SU-DHL-6 (cell line): ENCODE measurements at regions not wholly inside any gene's neighbourhood (a gene's known extent, or its start where the extent isn't known, plus 50 kb on each side); places are given as distances from the start of the nearest gene placed in this dataset.

ENCODE experiments used
- H2AFZ ChIP-seq: fragments of 200-600 bp; sonication (generic); 2 replicates; pipeline ENCODE4 v1.6.1; 2014; ENCODE audit warnings: low read depth, mild to moderate bottlenecking, moderate library complexity, mixed read lengths, antibody characterized with exemption, low read length; ENCODE audit not compliant: severe bottlenecking
- H3F3A ChIP-seq: fragments of 200-600 bp; shearing (Covaris generic); 2 replicates; pipeline ENCODE4 v1.6.0; 2016; ENCODE audit warnings: antibody characterized with exemption, mild to moderate bottlenecking; ENCODE audit not compliant: insufficient read depth
- H3K27ac ChIP-seq: fragments of 200-600 bp; sonication (generic); 2 replicates; pipeline ENCODE4 v1.5.1; 2016; ENCODE audit warnings: low read depth, mild to moderate bottlenecking, low read length, moderate library complexity, mixed read lengths
- H3K27me3 ChIP-seq: fragments of 200-600 bp; sonication (generic), shearing (Covaris generic); 2 replicates; pipeline ENCODE4 v1.6.0; 2014; ENCODE audit warnings: mild to moderate bottlenecking, low read length
- H3K36me3 ChIP-seq: fragments of 200-600 bp; sonication (generic); 2 replicates; pipeline ENCODE4 v1.6.1; 2014; ENCODE audit warnings: mild to moderate bottlenecking, low read length, mixed read lengths
- H3K4me2 ChIP-seq: fragments of 300-600, 200-600 bp; shearing (Covaris generic), sonication (generic); 2 replicates; pipeline ENCODE4 v1.6.0; 2014; ENCODE audit warnings: low read length, low read depth, mild to moderate bottlenecking; ENCODE audit not compliant: poor library complexity, severe bottlenecking
- H3K4me3 ChIP-seq: fragments of 200-600 bp; sonication (generic); 2 replicates; pipeline ENCODE4 v1.5.1; 2014; ENCODE audit warnings: antibody characterized with exemption, low read length, mild to moderate bottlenecking, mixed read lengths; ENCODE audit not compliant: insufficient read depth, poor library complexity, severe bottlenecking
- H3K79me2 ChIP-seq: fragments of 200-600 bp; sonication (generic); 2 replicates; pipeline ENCODE4 v1.6.1; 2014; ENCODE audit warnings: mild to moderate bottlenecking, low read length, moderate library complexity; ENCODE audit not compliant: insufficient read depth
- H3K9ac ChIP-seq: fragments of 200-600 bp; sonication (generic); 2 replicates; pipeline ENCODE4 v1.7.0; 2014; ENCODE audit warnings: mild to moderate bottlenecking, low read length
- H3K9me2 ChIP-seq: fragments of 200-600 bp; sonication (generic); replicated peaks from 2 replicates; pipeline ENCODE4 v1.6.1; 2014; ENCODE audit warnings: low read length; ENCODE audit not compliant: insufficient read depth
- H3K9me3 ChIP-seq: fragments of 200-600 bp; sonication (generic); 2 replicates; pipeline ENCODE4 v1.6.1; 2014; ENCODE audit warnings: low read length, mixed read lengths; ENCODE audit not compliant: insufficient read depth
- H4K20me1 ChIP-seq: fragments of 200-600 bp; sonication (generic); 2 replicates; pipeline ENCODE4 v1.6.1; 2014; ENCODE audit warnings: low read depth, mild to moderate bottlenecking, antibody characterized with exemption, low read length, moderate library complexity, mixed read lengths
- EZH2phosphoT487 ChIP-seq: fragments of 200-600 bp; sonication (generic), shearing (Covaris generic); conservative IDR thresholded peaks from 2 replicates; pipeline ENCODE4 v1.6.1; 2018; ENCODE audit warnings: mild to moderate bottlenecking, antibody characterized with exemption, low read length, moderate library complexity, mixed read lengths
- TF ChIP-seq, protein P1 (sequence below): fragments of 200-600 bp; sonication (generic); IDR thresholded peaks from one replicate; pipeline ENCODE4 v1.5.1; 2017; ENCODE audit warnings: antibody characterized with exemption, mild to moderate bottlenecking, low read length, moderate library complexity; ENCODE audit not compliant: insufficient read depth, poor library complexity, severe bottlenecking

- no peak overlapping the region for H3K4me2 ChIP-seq
- TF ChIP-seq, protein P1, sequence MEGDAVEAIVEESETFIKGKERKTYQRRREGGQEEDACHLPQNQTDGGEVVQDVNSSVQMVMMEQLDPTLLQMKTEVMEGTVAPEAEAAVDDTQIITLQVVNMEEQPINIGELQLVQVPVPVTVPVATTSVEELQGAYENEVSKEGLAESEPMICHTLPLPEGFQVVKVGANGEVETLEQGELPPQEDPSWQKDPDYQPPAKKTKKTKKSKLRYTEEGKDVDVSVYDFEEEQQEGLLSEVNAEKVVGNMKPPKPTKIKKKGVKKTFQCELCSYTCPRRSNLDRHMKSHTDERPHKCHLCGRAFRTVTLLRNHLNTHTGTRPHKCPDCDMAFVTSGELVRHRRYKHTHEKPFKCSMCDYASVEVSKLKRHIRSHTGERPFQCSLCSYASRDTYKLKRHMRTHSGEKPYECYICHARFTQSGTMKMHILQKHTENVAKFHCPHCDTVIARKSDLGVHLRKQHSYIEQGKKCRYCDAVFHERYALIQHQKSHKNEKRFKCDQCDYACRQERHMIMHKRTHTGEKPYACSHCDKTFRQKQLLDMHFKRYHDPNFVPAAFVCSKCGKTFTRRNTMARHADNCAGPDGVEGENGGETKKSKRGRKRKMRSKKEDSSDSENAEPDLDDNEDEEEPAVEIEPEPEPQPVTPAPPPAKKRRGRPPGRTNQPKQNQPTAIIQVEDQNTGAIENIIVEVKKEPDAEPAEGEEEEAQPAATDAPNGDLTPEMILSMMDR: no peak
- no peak for TF ChIP-seq EZH2phosphoT487
Observed at GRCh38 chr9:26228273-26228672, 550.0 kb upstream of the TUSC1 start.

DNA sequence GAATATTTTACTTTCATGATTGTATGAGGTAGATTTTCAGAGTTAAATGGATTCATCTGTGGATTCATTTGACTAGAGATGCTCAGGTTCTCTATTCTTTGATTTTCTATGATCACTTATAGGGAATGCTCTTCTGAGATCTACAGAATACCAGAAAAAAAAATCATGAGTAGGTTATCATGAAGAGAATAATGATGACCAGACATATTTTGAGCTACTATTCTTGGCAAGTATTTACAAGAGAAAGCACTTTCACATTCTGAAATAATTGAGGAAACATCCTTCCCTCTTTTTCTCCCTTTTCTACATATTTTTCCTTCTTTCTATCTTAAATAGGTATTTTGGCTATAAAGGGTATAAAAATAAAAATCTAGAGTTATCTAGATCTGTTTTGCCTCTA lies 543.0 kb upstream of the TUSC1 start:
- Histone ChIP-seq H3K27me3 (no peaks in the 10 kb centered on the region), H3K9me2 (no peaks in the 10 kb centered on the region), H3K4me3 (no peak overlapping the region), H4K20me1 (no peaks in the 10 kb centered on the region), H2AFZ (no peak overlapping the region), H3K9ac (no peak overlapping the region), H3F3A (no peaks in the 10 kb centered on the region), H3K36me3 (no peaks in the 10 kb centered on the region), H3K79me2 (no peaks in the 10 kb centered on the region), H3K27ac (no peak overlapping the region), H3K9me3 (no peaks in the 10 kb centered on the region), H3K4me2 (no peak overlapping the region)
- TF ChIP-seq, protein P1: no peak
- no peak for TF ChIP-seq EZH2phosphoT487

More at GRCh38 chr9:26228273-26228672, 550.0 kb upstream of the TUSC1 start:
- Histone ChIP-seq H3K9ac (no peak overlapping the region), H3K4me3 (no peak overlapping the region), H2AFZ (no peak overlapping the region), H3K9me2 (no peaks in the 10 kb centered on the region; the same call in 1 of the 2 replicates), H3K9me3 (no peaks in the 10 kb centered on the region), H3K27ac (no peak overlapping the region), H3F3A (no peaks in the 10 kb centered on the region), H3K27me3 (no peaks in the 10 kb centered on the region), H3K36me3 (no peaks in the 10 kb centered on the region), H3K79me2 (no peaks in the 10 kb centered on the region), H4K20me1 (no peaks in the 10 kb centered on the region)

DNA sequence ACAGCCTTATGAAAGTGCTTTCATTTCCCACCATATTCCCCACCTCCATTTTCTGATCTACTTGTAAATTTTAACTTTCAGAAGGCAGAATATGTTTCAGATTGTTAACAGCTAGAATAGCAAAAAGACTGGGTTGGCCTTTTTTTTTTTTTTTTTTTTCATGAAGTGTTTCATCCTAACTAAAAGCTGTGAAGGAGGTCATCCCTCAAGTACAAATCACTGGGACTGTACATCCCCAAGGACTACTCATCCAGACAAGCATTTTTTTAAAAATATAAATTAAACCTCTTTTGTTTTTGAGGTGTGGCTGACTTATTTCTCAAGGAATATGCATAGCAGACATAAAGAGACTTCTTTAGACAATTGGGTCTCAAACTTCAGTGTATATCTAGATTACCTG lies 542.1 kb upstream of the TUSC1 start:
- TF ChIP-seq, protein P1: no peak
- TF ChIP-seq EZH2phosphoT487: no peak
- Histone ChIP-seq H4K20me1 (no peaks in the 10 kb centered on the region), H3K9me2 (no peaks in the 10 kb centered on the region), H3K36me3 (no peaks in the 10 kb centered on the region), H3K9me3 (no peaks in the 10 kb centered on the region), H3K4me2 (no peak overlapping the region), H2AFZ (no peak overlapping the region), H3F3A (no peaks in the 10 kb centered on the region), H3K9ac (no peak overlapping the region), H3K4me3 (no peak overlapping the region), H3K27ac (no peak overlapping the region), H3K27me3 (no peaks in the 10 kb centered on the region), H3K79me2 (no peaks in the 10 kb centered on the region)

DNA sequence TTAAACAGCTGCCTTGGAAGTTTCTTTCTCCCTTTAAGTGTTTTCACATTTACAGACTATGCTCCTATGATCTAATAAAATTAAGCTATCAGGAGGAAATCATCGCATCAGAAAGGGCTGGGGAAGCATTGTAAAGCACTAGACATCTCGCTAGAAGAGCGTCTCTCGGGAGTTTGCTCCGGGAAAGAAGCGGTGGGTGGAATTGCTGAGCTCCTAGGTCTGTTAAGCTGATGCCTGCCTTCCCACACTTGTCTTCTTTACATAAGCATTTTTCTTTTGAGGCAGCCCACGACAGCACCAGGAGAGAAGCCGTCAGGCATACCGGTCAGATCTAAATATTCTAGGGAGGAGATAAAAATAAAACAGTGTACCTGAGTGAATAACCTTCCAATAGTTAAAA lies 541.7 kb upstream of the TUSC1 start:
- H2AFZ ChIP-seq: no peak overlapping the region
- H3K9me3 ChIP-seq: no peaks in the 10 kb centered on the region
- H3K4me3 ChIP-seq: no peak overlapping the region
- no peaks in the 10 kb centered on the region for H3K79me2 ChIP-seq
- TF ChIP-seq, protein P1: no peak
- no peak for TF ChIP-seq EZH2phosphoT487
- no peak overlapping the region for H3K27ac ChIP-seq
- H3K9me2 ChIP-seq: no peaks in the 10 kb centered on the region
- H3F3A ChIP-seq: no peaks in the 10 kb centered on the region
- H3K4me2 ChIP-seq: no peak overlapping the region
- H4K20me1 ChIP-seq: no peaks in the 10 kb centered on the region
- no peak overlapping the region for H3K9ac ChIP-seq
- H3K27me3 ChIP-seq: no peaks in the 10 kb centered on the region
- H3K36me3 ChIP-seq: no peaks in the 10 kb centered on the region
